GM18868 (cell line): ENCODE measurements at regions not wholly inside any gene's neighbourhood (a gene's known extent, or its start where the extent isn't known, plus 50 kb on each side); places are given as distances from the start of the nearest gene placed in this dataset.
A peak's percentile ranks its signal among the peaks of the same experiment; 100 is the strongest.
"Not testable (repeated sequence)": the region's sequence is repeated elsewhere in the genome, so short reads cannot be mapped to it uniquely, and the experiment has no call there.

Experiments
- ATAC-seq: cut with Tn5 transposase; IDR thresholded peaks from one replicate; pipeline ENCODE4 v1.9.1; 2021; ENCODE audit warnings: mild to moderate bottlenecking, moderate library complexity; ENCODE audit not compliant: unreplicated experiment

DNA sequence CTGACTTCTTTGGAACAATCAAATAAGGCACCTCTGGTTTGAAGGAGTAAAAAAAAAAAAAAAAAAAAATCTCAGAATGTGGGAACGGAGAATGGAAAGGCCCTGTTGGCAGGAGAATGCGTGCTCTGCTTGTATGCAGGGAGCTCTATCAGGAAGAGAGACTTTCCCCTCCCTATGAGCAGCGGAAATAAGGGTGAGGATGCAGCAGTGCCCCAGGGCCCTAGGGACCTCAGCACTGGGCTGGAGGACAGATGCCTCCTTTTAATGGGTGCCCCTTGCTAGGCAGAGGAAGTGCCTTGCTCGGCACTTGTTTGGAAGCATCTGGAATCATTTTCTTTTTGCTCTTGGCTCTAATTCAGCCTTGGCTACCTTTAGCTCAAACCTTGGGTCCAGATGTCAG, 283.4 kb upstream of the NBPF12 start:
- not testable (repeated sequence) for ATAC-seq

GRCh38 chr1:146645978-146646604, 292.0 kb upstream of the NBPF12 start:
- not testable (repeated sequence) for ATAC-seq

GRCh38 chr1:146641534-146641933, 296.6 kb upstream of the NBPF12 start:
- not testable (repeated sequence) for ATAC-seq

- not testable (repeated sequence) for ATAC-seq
Measured at GRCh38 chr1:146640671-146641070, 297.5 kb upstream of the NBPF12 start.

DNA sequence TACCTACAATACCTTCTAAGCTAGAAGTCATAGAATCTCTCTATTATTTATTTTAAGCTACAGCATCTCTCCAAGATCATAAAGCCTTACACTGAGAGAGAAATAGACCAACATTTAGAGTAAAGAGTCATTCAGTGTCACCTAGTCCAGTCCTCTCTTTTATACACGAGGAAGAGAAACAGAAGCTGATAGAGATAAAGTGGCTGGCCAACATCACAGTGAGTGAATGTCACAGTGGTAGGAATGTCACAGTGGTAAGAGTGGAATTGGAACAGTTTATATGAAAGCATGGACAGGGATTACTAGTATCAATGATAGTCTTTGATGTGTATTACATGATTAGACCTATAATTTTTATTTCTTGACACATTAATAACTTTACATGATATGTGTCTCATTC, 307.8 kb upstream of the NBPF12 start:
- not testable (repeated sequence) for ATAC-seq

DNA sequence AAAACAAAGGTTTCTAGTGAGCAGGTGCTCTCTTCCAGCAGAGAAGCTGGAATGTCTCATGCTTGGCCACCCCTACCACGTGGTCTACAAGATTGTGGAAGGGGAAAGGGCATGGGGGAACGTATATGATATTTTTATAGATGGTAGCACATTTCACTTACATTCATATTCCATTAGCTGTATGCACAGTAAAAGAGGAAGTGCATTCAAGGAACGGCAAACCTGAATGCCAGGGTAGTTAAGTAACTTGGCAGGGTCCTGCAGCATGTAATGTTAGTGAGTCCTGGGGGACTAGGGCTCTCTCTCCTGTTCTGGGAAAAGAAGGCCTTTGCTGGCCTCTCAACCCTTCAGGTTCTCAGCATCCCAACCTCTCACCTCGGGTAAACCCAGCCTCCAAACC, 319.5 kb upstream of the NBPF12 start:
- not testable (repeated sequence) for ATAC-seq

GRCh38 chr1:146604681-146605080, 333.4 kb upstream of the NBPF12 start:
- ATAC-seq, result not testable (repeated sequence)

- not testable (repeated sequence) for ATAC-seq
Measured at GRCh38 chr1:146600720-146601307, 337.3 kb upstream of the NBPF12 start.

DNA sequence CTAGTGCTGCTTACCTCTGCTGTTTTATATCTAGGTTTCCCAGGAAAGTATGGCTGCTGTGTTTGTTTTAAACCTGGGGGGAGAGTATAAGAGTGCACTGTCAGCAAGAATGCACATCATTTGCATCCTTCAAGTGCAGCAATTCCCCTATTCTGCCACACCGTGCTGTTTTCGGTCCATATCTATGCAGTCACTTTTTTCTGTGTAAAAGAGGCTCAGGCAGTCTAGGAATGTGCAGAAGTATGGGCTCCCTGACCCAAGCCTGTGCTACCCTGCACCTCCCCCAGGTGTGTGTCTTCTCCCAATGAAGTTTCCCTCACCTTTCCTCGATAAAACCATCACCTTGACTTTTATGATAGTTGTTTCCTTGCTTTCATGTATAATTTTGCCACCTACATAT, 338.2 kb upstream of the NBPF12 start:
- not testable (repeated sequence) for ATAC-seq

DNA sequence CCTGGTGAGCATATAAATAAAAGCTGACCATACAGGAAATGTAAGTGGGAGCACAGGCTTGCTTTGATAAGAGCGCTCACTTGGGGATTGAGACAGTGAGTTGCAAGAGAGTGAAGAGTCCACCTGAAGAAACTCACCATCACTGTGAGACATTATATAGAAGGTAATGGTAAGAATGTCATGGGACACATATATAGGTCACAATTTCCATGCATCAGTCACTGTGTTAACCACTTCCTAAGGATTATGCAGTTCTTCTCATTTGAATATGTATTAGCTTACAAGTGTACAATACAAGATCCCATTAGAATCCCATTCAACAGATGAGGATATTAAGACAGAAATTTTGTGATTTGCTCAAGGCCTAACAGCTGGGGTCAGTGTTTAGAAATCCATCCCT, 352.4 kb upstream of the NOTCH2NLA start:
- not testable (repeated sequence) for ATAC-seq

- ATAC-seq, result not testable (repeated sequence)
Measured at GRCh38 chr1:146567541-146567940, 338.7 kb upstream of the NOTCH2NLA start.

- ATAC-seq, result not testable (repeated sequence)
Measured at GRCh38 chr1:146558032-146558431, 329.2 kb upstream of the NOTCH2NLA start.

DNA sequence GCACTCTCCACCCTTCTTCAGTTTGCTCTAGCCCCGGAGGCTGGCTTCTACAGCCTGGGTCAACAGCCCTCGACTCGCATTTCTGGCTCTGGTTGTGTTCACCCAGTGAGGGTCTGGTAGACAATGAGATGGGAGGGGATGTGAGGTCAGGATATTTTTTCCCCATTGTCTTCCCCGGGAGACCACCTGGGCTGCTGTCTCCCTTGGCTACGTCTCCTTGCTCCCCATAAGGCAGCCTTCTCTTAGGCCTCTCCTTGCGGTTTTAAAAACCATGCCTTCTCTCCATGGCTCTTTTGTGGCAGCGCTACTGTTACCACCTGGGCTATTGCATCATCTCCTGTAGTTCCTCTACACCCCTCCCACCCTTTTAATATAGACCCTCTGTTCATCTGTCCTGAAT, 327.6 kb upstream of the NOTCH2NLA start:
- ATAC-seq, result not testable (repeated sequence)

GRCh38 chr1:146552414-146552813, 323.6 kb upstream of the NOTCH2NLA start:
- not testable (repeated sequence) for ATAC-seq

DNA sequence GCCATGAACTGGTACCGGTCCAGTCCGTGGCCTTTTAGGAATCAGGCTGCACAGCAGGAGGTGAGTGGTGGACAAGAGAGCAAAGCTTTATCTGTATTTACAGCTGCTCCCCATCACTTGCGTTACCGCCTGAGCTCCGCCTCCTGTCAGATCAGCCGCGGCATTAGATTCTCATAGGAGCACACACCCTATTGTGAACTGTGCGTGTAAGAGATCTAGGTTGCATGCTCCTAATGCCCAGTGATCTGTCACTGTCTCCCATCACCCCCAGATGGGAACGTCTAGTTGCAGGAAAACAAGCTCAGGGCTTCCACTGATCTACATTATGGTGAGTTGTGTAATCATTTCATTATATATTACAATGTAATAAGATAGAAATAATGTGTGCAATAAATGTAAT, 319.9 kb upstream of the NOTCH2NLA start:
- not testable (repeated sequence) for ATAC-seq

DNA sequence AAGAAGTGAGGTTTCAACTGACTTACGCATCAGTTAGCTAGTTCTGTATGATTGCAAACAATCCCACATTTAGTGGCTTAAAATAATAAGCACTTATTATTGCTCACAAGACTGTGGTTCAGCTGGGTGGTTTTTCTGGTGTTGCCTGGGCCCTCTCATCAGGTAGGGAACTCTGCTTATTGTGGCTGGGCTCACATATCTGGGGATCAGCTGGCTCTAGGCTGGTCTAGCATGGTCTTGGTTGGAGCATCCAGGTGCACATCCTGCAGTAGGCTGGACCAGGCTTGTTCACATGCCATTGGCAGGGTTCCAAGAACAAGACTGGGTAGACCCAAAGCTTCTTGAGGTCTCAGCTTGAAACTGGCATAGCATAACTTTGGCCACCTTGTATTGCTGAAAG, 317.4 kb upstream of the NOTCH2NLA start:
- not testable (repeated sequence) for ATAC-seq

DNA sequence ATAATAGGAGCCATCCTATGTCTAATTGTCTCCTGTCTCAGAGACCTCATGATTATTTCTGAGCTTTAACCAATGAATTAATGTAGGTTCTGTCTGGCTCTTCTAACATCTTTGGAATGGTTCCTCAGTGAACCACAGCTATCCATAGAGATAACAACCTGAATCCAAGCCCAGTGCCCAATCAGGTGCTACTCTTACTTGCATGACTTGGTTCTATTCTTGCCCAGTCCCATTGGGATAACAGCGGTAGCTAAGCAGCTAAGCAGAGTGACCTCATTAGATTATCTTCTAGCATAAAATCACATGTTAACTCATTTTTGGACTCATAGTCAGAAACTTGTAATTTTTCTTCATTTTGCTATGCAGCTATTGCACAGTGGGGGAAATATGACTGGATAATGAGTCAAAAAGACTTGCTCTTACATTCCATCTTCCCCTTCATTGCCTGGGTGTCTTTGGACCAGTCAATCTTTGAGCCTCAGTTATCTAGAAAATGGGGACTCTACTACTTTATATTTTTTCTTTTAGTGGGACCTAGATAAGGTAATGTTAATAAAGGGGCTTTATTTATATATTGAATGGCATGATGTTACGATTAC, 309.1 kb upstream of the NOTCH2NLA start:
- ATAC-seq, result not testable (repeated sequence)

GRCh38 chr1:146536028-146536427, 307.2 kb upstream of the NOTCH2NLA start:
- peak; percentile 78 for ATAC-seq

GRCh38 chr1:146535575-146535974, 306.8 kb upstream of the NOTCH2NLA start:
- peak; percentile 21 for ATAC-seq

DNA sequence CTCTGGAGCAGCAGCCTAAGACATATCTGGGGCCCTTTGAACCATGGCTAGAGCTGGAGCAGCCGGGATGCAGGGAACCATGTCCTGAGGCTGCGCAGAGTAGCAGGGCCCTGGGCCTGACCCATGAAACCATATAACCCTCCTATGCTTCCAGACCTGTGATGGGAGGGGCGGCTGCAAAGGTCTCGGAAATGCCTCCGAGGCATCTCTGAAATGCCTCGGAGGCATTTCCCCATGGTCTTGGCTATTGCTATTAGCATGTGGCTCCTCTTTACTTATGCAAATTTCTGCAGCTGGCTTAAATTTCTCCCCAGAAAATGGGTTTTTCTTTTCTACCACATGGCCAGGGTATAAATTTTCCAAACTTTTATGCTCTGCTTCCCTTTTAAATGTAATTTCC, 302.1 kb upstream of the NOTCH2NLA start:
- ATAC-seq, result not testable (repeated sequence)

GRCh38 chr1:146522812-146523211, 294.0 kb upstream of the NOTCH2NLA start:
- ATAC-seq, result not testable (repeated sequence)

GRCh38 chr1:146522345-146522744, 293.5 kb upstream of the NOTCH2NLA start:
- ATAC-seq, result not testable (repeated sequence)
